ENCODE measurements at regions not wholly inside any gene's neighbourhood (a gene's known extent, or its start where the extent isn't known, plus 50 kb on each side); places are given as distances from the start of the nearest gene placed in this dataset.

- no peak for TF ChIP-seq REST (IDR thresholded peaks at IDR 0.05; ENCODE audit: low read depth)
- no peak for TF ChIP-seq CEBPB (IDR thresholded peaks at IDR 0.05; ENCODE audit: low read depth)
- no peak for TF ChIP-seq JUND (IDR thresholded peaks at IDR 0.05)
- no peak for TF ChIP-seq CBX3 (IDR thresholded peaks at IDR 0.05; ENCODE audit: low read depth)
- no peak for TF ChIP-seq EZH2 (IDR thresholded peaks at IDR 0.05)
- no peak for TF ChIP-seq SRF (IDR thresholded peaks at IDR 0.05; ENCODE audit: low read depth)
- Histone ChIP-seq H2AFZ (ENCODE audit: low read depth, low read length, poor library complexity, severe bottlenecking) (no peak overlapping the region), H3K9me3 (ENCODE audit: control insufficient read depth in 1 of 2, insufficient read depth in 1 of 2, low read depth in 1 of 2, low read length in 2 of 2) (no peaks in the 10 kb centered on the region), H3K79me2 (ENCODE audit: insufficient read depth, low read length) (no peaks in the 10 kb centered on the region), H3K27ac (ENCODE audit: low read depth, low read length) (no peak overlapping the region), H3K4me3 (replicated peaks in 1 of 2; ENCODE audit: low read depth in 1 of 2, low read length in 2 of 2) (no peak overlapping the region), H3K4me1 (ENCODE audit: control insufficient read depth in 1 of 2, insufficient read depth in 2 of 2, low read length in 2 of 2) (peaks cover 0 to 3% of the 10 kb centered on the region in 2 experiments; a peak in 2 of 4 replicates), H3K9ac (ENCODE audit: low read length) (no peak overlapping the region), H3K9me2 (ENCODE audit: insufficient read depth) (no peaks in the 10 kb centered on the region), H3K27me3 (ENCODE audit: insufficient read depth, low read length) (no peaks in the 10 kb centered on the region), H3K4me2 (ENCODE audit: low read length) (no peak overlapping the region), H4K20me1 (ENCODE audit: insufficient read depth) (no peaks in the 10 kb centered on the region), H3K36me3 (ENCODE audit: control insufficient read depth in 1 of 2, insufficient read depth in 2 of 2, low read length in 2 of 2) (no peaks in the 10 kb centered on the region)
- ChIA-PET RAD21 (ENCODE audit: low non-redundant PET in 1 of 2, low total read pairs in 2 of 2, uncharacterized antibody in 2 of 2, unreplicated experiment in 2 of 2) (no interaction called here), POLR2A (no interaction called here), CTCF (no interaction called here)
- intact Hi-C loops (cut with micrococcal nuclease) = no loop called here
- DNase-seq (ENCODE audit: low read depth, low spot score) (no peak), ATAC-seq (no peak)
- no TSS peak for BruUV-seq (replicated peaks)
Measured at GRCh38 chr10:32166365-32166764, 110.1 kb upstream of the KIF5B start.

DNA sequence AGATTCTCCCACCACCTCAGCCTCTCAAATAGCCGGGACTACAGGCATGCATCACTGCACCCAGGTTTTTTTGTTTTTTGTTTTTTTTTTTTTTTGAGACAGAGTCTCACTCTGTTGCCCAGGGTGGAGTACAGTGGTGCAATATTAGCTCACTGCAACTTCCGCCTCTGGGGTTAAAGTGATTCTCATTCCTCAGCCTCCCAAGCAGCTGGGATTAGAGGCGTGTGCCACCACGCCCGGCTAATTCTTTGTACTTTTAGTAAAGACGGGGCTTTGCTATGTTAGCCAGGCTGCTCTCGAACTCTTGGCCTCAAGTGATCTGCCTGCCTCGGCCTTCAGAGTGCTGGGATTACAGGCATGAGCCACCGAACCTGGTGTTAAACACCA is 107.5 kb upstream of the KIF5B start:
- TF ChIP-seq JUND (IDR thresholded peaks at IDR 0.05) (no peak), EGR1 (IDR thresholded peaks at IDR 0.05; ENCODE audit: low read depth) (no peak), ELF1 (IDR thresholded peaks at IDR 0.05; ENCODE audit: borderline replicate concordance, low read depth) (no peak), EZH2phosphoT487 (IDR thresholded peaks at IDR 0.05; ENCODE audit: borderline replicate concordance) (no peak), REST (IDR thresholded peaks at IDR 0.05; ENCODE audit: low read depth) (no peak), CEBPB (IDR thresholded peaks at IDR 0.05; ENCODE audit: low read depth) (no peak), SP1 (IDR thresholded peaks at IDR 0.05; ENCODE audit: low read depth) (no peak), POLR2AphosphoS5 (IDR thresholded peaks at IDR 0.05; ENCODE audit: low read depth, low read length) (no peak), ZNF274 (IDR thresholded peaks at IDR 0.05; ENCODE audit: low read depth, low read length) (no peak)
- Histone ChIP-seq H4K20me1 (ENCODE audit: insufficient read depth) (no peaks in the 10 kb centered on the region), H3K36me3 (ENCODE audit: control insufficient read depth in 1 of 2, insufficient read depth in 2 of 2, low read length in 2 of 2) (no peaks in the 10 kb centered on the region), H3K4me1 (ENCODE audit: control insufficient read depth in 1 of 2, insufficient read depth in 2 of 2, low read length in 2 of 2) (no peaks in the 10 kb centered on the region), H3K27ac (ENCODE audit: low read depth, low read length) (no peak overlapping the region), H2AFZ (ENCODE audit: low read depth, low read length, poor library complexity, severe bottlenecking) (no peak overlapping the region), H3K9me3 (ENCODE audit: control insufficient read depth in 1 of 2, insufficient read depth in 1 of 2, low read depth in 1 of 2, low read length in 2 of 2) (no peaks in the 10 kb centered on the region), H3K4me2 (ENCODE audit: low read length) (no peak overlapping the region), H3K27me3 (ENCODE audit: insufficient read depth, low read length) (no peaks in the 10 kb centered on the region), H3K79me2 (ENCODE audit: insufficient read depth, low read length) (no peaks in the 10 kb centered on the region), H3K9me2 (ENCODE audit: insufficient read depth) (no peaks in the 10 kb centered on the region), H3K9ac (ENCODE audit: low read length) (no peak overlapping the region), H3K4me3 (replicated peaks in 1 of 2; ENCODE audit: low read depth in 1 of 2, low read length in 2 of 2) (no peak overlapping the region)
- intact Hi-C loops (cut with micrococcal nuclease) = no loop called here
- ChIA-PET CTCF (no interaction called here), POLR2A (no interaction called here), RAD21 (ENCODE audit: low non-redundant PET in 1 of 2, low total read pairs in 2 of 2, uncharacterized antibody in 2 of 2, unreplicated experiment in 2 of 2) (no interaction called here)
- DNase-seq (ENCODE audit: low read depth, low spot score) (no peak), ATAC-seq (no peak)
- no TSS peak for BruUV-seq (replicated peaks)
